ENCODE measurements at regions not wholly inside any gene's neighbourhood (a gene's known extent, or its start where the extent isn't known, plus 50 kb on each side); places are given as distances from the start of the nearest gene placed in this dataset.
"Not testable (repeated sequence)": the region's sequence is repeated elsewhere in the genome, so short reads cannot be mapped to it uniquely, and the experiment has no call there.

- 38% methylated on average over 2 of the region's 2 CpGs for WGBS (ENCODE audit: insufficient coverage, low coverage, low lambda C conversion rate, missing lambda C conversion rate)
- H3K36me3 ChIP-seq, result no peaks in the 10 kb centered on the region
- DNase-seq (no peak), ATAC-seq (no peak)
- intact Hi-C loops (cut with DNase I), result no loop called here
- H3K27ac ChIP-seq, result no peak overlapping the region
- no peak for TF ChIP-seq CTCF (IDR thresholded peaks at IDR 0.05)
- TF ChIP-seq POLR2A (IDR thresholded peaks at IDR 0.05), result no peak
- H3K4me3 ChIP-seq, result no peak overlapping the region
- no peaks in the 10 kb centered on the region for H3K27me3 ChIP-seq
- no peaks in the 10 kb centered on the region for H3K9me3 ChIP-seq
- H3K4me1 ChIP-seq, result peaks cover 0 to 7% (median 0%) of the 10 kb centered on the region in 4 donors
Measured at GRCh38 chr2:132034646-132035045, 127.1 kb downstream of the ANKRD30BL start.

DNA sequence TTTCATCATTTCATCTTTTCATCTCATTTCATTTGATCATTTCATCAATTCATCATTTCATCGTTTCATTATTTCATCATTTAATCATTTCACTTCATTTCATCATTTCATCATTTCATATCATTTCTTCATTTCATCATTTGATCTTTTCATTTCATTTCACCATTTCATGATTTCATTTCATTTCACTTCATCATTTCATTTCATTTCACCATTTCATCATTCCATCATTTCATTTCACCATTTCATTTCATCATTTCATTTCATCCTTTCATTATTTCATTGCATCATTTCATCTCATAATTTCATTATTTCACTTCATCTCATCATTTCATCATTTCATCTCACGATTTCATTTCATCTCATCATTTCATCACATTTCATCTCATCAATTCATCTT is 127.8 kb downstream of the ANKRD30BL start:
- intact Hi-C loops (cut with DNase I), result no loop called here
- H3K4me1 ChIP-seq, result peaks cover 0 to 7% (median 0%) of the 10 kb centered on the region in 4 donors
- H3K9me3 ChIP-seq, result no peaks in the 10 kb centered on the region
- no peak overlapping the region for H3K27ac ChIP-seq
- H3K36me3 ChIP-seq, result no peaks in the 10 kb centered on the region
- no peaks in the 10 kb centered on the region for H3K27me3 ChIP-seq
- WGBS (ENCODE audit: insufficient coverage, low coverage, low lambda C conversion rate, missing lambda C conversion rate), result 61% methylated on average over 2 of the region's 2 CpGs
- TF ChIP-seq CTCF (IDR thresholded peaks at IDR 0.05) (no peak), POLR2A (IDR thresholded peaks at IDR 0.05) (no peak)
- no peak for ATAC-seq
- no peak overlapping the region for H3K4me3 ChIP-seq
- no peak for DNase-seq

GRCh38 chr2:132033365-132033764 is 128.4 kb downstream of the ANKRD30BL start:
- no peaks in the 10 kb centered on the region for H3K36me3 ChIP-seq
- H3K9me3 ChIP-seq, result no peaks in the 10 kb centered on the region
- H3K4me3 ChIP-seq, result no peak overlapping the region
- TF ChIP-seq CTCF (IDR thresholded peaks at IDR 0.05) (no peak), POLR2A (IDR thresholded peaks at IDR 0.05) (no peak)
- ATAC-seq (no peak), DNase-seq (no peak)
- H3K27me3 ChIP-seq, result no peaks in the 10 kb centered on the region
- H3K27ac ChIP-seq, result no peak overlapping the region
- peaks cover 0 to 2% (median 0%) of the 10 kb centered on the region in 4 donors for H3K4me1 ChIP-seq
- intact Hi-C loops (cut with DNase I), result no loop called here
- 50% methylated on average over 2 of the region's 2 CpGs for WGBS (ENCODE audit: insufficient coverage, low coverage, low lambda C conversion rate, missing lambda C conversion rate)

DNA sequence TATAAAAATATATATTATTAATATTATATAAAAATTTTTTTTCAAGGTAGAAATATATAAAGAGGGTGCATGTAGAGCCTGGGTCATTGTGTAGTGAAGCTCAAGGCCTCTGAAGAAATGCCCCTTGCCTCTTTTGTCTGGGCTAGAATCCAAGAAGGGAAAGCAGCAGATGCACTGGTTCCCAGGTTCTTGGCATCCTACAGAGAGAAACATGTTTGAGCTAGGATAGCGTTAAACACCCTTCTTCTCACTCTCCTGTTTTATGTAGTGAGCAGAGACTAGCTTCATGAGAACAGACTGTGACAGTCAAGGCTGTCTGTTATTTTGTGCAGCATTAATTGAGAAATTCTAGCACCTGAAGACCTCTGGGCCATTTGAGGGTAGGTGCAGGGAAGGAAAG is 149.7 kb downstream of the ANKRD30BL start:
- H3K27me3 ChIP-seq; H3K9me3 ChIP-seq; H3K36me3 ChIP-seq; H3K27ac ChIP-seq; H3K4me3 ChIP-seq; H3K4me1 ChIP-seq; DNase-seq; intact Hi-C loops (cut with DNase I); ATAC-seq: not testable (repeated sequence)
- 47% methylated on average over 1 of the region's 1 CpG for WGBS (ENCODE audit: insufficient coverage, low coverage, low lambda C conversion rate, missing lambda C conversion rate)

GRCh38 chr2:132009874-132010521 is 151.8 kb downstream of the ANKRD30BL start:
- Histone ChIP-seq H3K4me3 (no peak overlapping the region), H3K36me3 (no peaks in the 10 kb centered on the region), H3K9me3 (no peaks in the 10 kb centered on the region), H3K4me1 (no peaks in the 10 kb centered on the region), H3K27me3 (no peaks in the 10 kb centered on the region), H3K27ac (no peak overlapping the region)
- TF ChIP-seq CTCF (IDR thresholded peaks at IDR 0.05) (no peak), POLR2A (IDR thresholded peaks at IDR 0.05) (no peak)
- ATAC-seq (no peak), DNase-seq (no peak)
- WGBS (ENCODE audit: insufficient coverage, low coverage, low lambda C conversion rate, missing lambda C conversion rate), result under 1% methylated on average over 48 of the region's 56 CpGs
- intact Hi-C loops (cut with DNase I), result no loop called here

All from right lobe of liver (tissue), 6 donors.